Central memory CD8-positive, alpha-beta T cell (primary cell): ENCODE measurements at regions not wholly inside any gene's neighbourhood (a gene's known extent, or its start where the extent isn't known, plus 50 kb on each side); places are given as distances from the start of the nearest gene placed in this dataset.
"Not testable (repeated sequence)": the region's sequence is repeated elsewhere in the genome, so short reads cannot be mapped to it uniquely, and the experiment has no call there.

Experiments
- ATAC-seq: fragments of 150-1000 bp; cut with Tn5 transposase; replicated peaks from 2 replicates; pipeline ENCODE4 v1.10.0; 2022; ENCODE audit warnings: mild to moderate bottlenecking, moderate FRiP score, moderate number of reproducible peaks; ENCODE audit not compliant: poor library complexity, severe bottlenecking; ENCODE audit errors: extremely low read depth
- DNase-seq, 2 donors: peaks; one replicate each; pipeline ENCODE4 v3.0.0; 2021; ENCODE audit warnings: low spot score in 2 of 2
- H3K27ac Mint-ChIP-seq: one replicate; pipeline ENCODE4 v1.8.0; 2022; ENCODE audit warnings: low read depth, mild to moderate bottlenecking, moderate library complexity, mixed read lengths
- H3K27me3 Mint-ChIP-seq: one replicate; pipeline ENCODE4 v1.8.0; 2022; ENCODE audit warnings: mixed read lengths
- H3K36me3 Mint-ChIP-seq: one replicate; pipeline ENCODE4 v1.8.0; 2022; ENCODE audit warnings: mild to moderate bottlenecking, moderate library complexity, mixed read lengths; ENCODE audit not compliant: insufficient read depth
- H3K4me1 Mint-ChIP-seq: one replicate; pipeline ENCODE4 v1.8.0; 2022; ENCODE audit warnings: mixed read lengths
- H3K4me3 Mint-ChIP-seq: one replicate; pipeline ENCODE4 v1.8.0; 2022; ENCODE audit warnings: mild to moderate bottlenecking, moderate library complexity, mixed read lengths
- H3K9me3 Mint-ChIP-seq: one replicate; pipeline ENCODE4 v1.8.0; 2022; ENCODE audit warnings: mixed read lengths

GRCh38 chr7:110281362-110281761 lies 809.6 kb upstream of the LRRN3 start:
- Mint-ChIP-seq H3K4me1 (no peaks in the 10 kb centered on the region), H3K9me3 (peaks cover 5% of the 10 kb centered on the region), H3K27me3 (no peaks in the 10 kb centered on the region), H3K36me3 (no peaks in the 10 kb centered on the region), H3K27ac (no peak overlapping the region), H3K4me3 (no peak overlapping the region)
- no peak for DNase-seq
- no peak for ATAC-seq

- H3K27me3 Mint-ChIP-seq, result no peaks in the 10 kb centered on the region
- peaks cover 5% of the 10 kb centered on the region for H3K9me3 Mint-ChIP-seq
- no peaks in the 10 kb centered on the region for H3K4me1 Mint-ChIP-seq
- ATAC-seq, result no peak
- no peak overlapping the region for H3K27ac Mint-ChIP-seq
- DNase-seq, result no peak
- no peak overlapping the region for H3K4me3 Mint-ChIP-seq
- no peaks in the 10 kb centered on the region for H3K36me3 Mint-ChIP-seq
Measured at GRCh38 chr7:110283056-110283455, 807.9 kb upstream of the LRRN3 start.

- H3K4me1 Mint-ChIP-seq, result no peaks in the 10 kb centered on the region
- H3K27me3 Mint-ChIP-seq, result no peaks in the 10 kb centered on the region
- DNase-seq (no peak), ATAC-seq (no peak)
- no peak overlapping the region for H3K4me3 Mint-ChIP-seq
- H3K36me3 Mint-ChIP-seq, result no peaks in the 10 kb centered on the region
- H3K9me3 Mint-ChIP-seq, result peaks cover 5% of the 10 kb centered on the region
- no peak overlapping the region for H3K27ac Mint-ChIP-seq
Measured at GRCh38 chr7:110291430-110291829, 799.5 kb upstream of the LRRN3 start.

GRCh38 chr7:110296321-110296720 lies 794.6 kb upstream of the LRRN3 start:
- no peak for ATAC-seq

GRCh38 chr7:110307776-110308175 lies 783.2 kb upstream of the LRRN3 start:
- Mint-ChIP-seq H3K36me3 (no peaks in the 10 kb centered on the region), H3K27me3 (no peaks in the 10 kb centered on the region), H3K4me3 (no peak overlapping the region), H3K27ac (no peak overlapping the region), H3K4me1 (no peaks in the 10 kb centered on the region), H3K9me3 (peaks cover 16% of the 10 kb centered on the region)
- ATAC-seq, result no peak
- no peak for DNase-seq

More at GRCh38 chr7:110296321-110296720, 794.6 kb upstream of the LRRN3 start:
- H3K36me3 Mint-ChIP-seq, result no peaks in the 10 kb centered on the region
- H3K4me1 Mint-ChIP-seq, result no peaks in the 10 kb centered on the region
- no peaks in the 10 kb centered on the region for H3K27me3 Mint-ChIP-seq
- no peak for DNase-seq
- H3K27ac Mint-ChIP-seq, result no peak overlapping the region
- no peak overlapping the region for H3K4me3 Mint-ChIP-seq
- peaks cover 5% of the 10 kb centered on the region for H3K9me3 Mint-ChIP-seq

- H3K36me3 Mint-ChIP-seq, result no peaks in the 10 kb centered on the region
- no peak overlapping the region for H3K4me3 Mint-ChIP-seq
- ATAC-seq, result no peak
- DNase-seq, result no peak
- H3K4me1 Mint-ChIP-seq, result no peaks in the 10 kb centered on the region
- H3K27me3 Mint-ChIP-seq, result no peaks in the 10 kb centered on the region
- no peak overlapping the region for H3K27ac Mint-ChIP-seq
- peaks cover 16% of the 10 kb centered on the region for H3K9me3 Mint-ChIP-seq
Measured at GRCh38 chr7:110308791-110309190, 782.1 kb upstream of the LRRN3 start.

GRCh38 chr7:110309941-110310340 lies 781.0 kb upstream of the LRRN3 start:
- Mint-ChIP-seq H3K4me1 (no peaks in the 10 kb centered on the region), H3K9me3 (peaks cover 23% of the 10 kb centered on the region), H3K36me3 (no peaks in the 10 kb centered on the region), H3K27ac (no peak overlapping the region), H3K27me3 (no peaks in the 10 kb centered on the region), H3K4me3 (no peak overlapping the region)
- no peak for DNase-seq
- no peak for ATAC-seq

- no peak overlapping the region for H3K27ac Mint-ChIP-seq
- DNase-seq, result no peak
- ATAC-seq, result no peak
- no peaks in the 10 kb centered on the region for H3K4me1 Mint-ChIP-seq
- H3K4me3 Mint-ChIP-seq, result no peak overlapping the region
- peaks cover 25% of the 10 kb centered on the region for H3K9me3 Mint-ChIP-seq
- H3K36me3 Mint-ChIP-seq, result no peaks in the 10 kb centered on the region
- no peaks in the 10 kb centered on the region for H3K27me3 Mint-ChIP-seq
Measured at GRCh38 chr7:110311556-110311955, 779.4 kb upstream of the LRRN3 start.

GRCh38 chr7:110317541-110318265 lies 773.2 kb upstream of the LRRN3 start:
- no peak for ATAC-seq
- peaks cover 19% of the 10 kb centered on the region for H3K9me3 Mint-ChIP-seq
- no peak overlapping the region for H3K4me3 Mint-ChIP-seq
- H3K27ac Mint-ChIP-seq, result no peak overlapping the region
- H3K27me3 Mint-ChIP-seq, result no peaks in the 10 kb centered on the region
- no peak for DNase-seq
- no peaks in the 10 kb centered on the region for H3K4me1 Mint-ChIP-seq
- H3K36me3 Mint-ChIP-seq, result no peaks in the 10 kb centered on the region

- not testable (repeated sequence) for H3K4me3 Mint-ChIP-seq, ATAC-seq, H3K27ac Mint-ChIP-seq, DNase-seq, H3K36me3 Mint-ChIP-seq, H3K27me3 Mint-ChIP-seq, H3K4me1 Mint-ChIP-seq
- peaks cover 12% of the 10 kb centered on the region for H3K9me3 Mint-ChIP-seq
Measured at GRCh38 chr7:110320285-110320684, 770.6 kb upstream of the LRRN3 start.

GRCh38 chr7:110322796-110323195 lies 768.1 kb upstream of the LRRN3 start:
- no peaks in the 10 kb centered on the region for H3K27me3 Mint-ChIP-seq
- ATAC-seq (no peak), DNase-seq (no peak)
- no peaks in the 10 kb centered on the region for H3K4me1 Mint-ChIP-seq
- peaks cover 7% of the 10 kb centered on the region for H3K9me3 Mint-ChIP-seq
- no peak overlapping the region for H3K27ac Mint-ChIP-seq
- H3K36me3 Mint-ChIP-seq, result no peaks in the 10 kb centered on the region
- H3K4me3 Mint-ChIP-seq, result no peak overlapping the region

- no peaks in the 10 kb centered on the region for H3K4me1 Mint-ChIP-seq
- no peak for ATAC-seq
- H3K27ac Mint-ChIP-seq, result no peak overlapping the region
- no peak for DNase-seq
- H3K36me3 Mint-ChIP-seq, result no peaks in the 10 kb centered on the region
- H3K4me3 Mint-ChIP-seq, result no peak overlapping the region
- H3K27me3 Mint-ChIP-seq, result no peaks in the 10 kb centered on the region
- H3K9me3 Mint-ChIP-seq, result peaks cover 13% of the 10 kb centered on the region
Measured at GRCh38 chr7:110326966-110327365, 764.0 kb upstream of the LRRN3 start.

- H3K4me3 Mint-ChIP-seq, result no peak overlapping the region
- H3K9me3 Mint-ChIP-seq, result peaks cover 26% of the 10 kb centered on the region
- no peaks in the 10 kb centered on the region for H3K36me3 Mint-ChIP-seq
- ATAC-seq (no peak), DNase-seq (no peak)
- H3K27me3 Mint-ChIP-seq, result no peaks in the 10 kb centered on the region
- H3K27ac Mint-ChIP-seq, result no peak overlapping the region
- no peaks in the 10 kb centered on the region for H3K4me1 Mint-ChIP-seq
Measured at GRCh38 chr7:110336423-110336822, 754.5 kb upstream of the LRRN3 start.
